ENCODE measurements at regions not wholly inside any gene's neighbourhood (a gene's known extent, or its start where the extent isn't known, plus 50 kb on each side); places are given as distances from the start of the nearest gene placed in this dataset.

- no peaks in the 10 kb centered on the region for H3K27me3 ChIP-seq
- no peak overlapping the region for H3K4me3 ChIP-seq
- no peaks in the 10 kb centered on the region for H3K9me3 ChIP-seq
- H3K27ac ChIP-seq, result no peak overlapping the region
- no peak for DNase-seq (ENCODE audit: low spot score)
- no peaks in the 10 kb centered on the region for H3K36me3 ChIP-seq
- TF ChIP-seq CTCF (IDR thresholded peaks at IDR 0.05), result no peak
- H3K4me1 ChIP-seq, result no peaks in the 10 kb centered on the region
These were observed 76.9 kb upstream of the CDH6 start for GRCh38 chr5:31116466-31117031.

GRCh38 chr5:31114817-31115216, 78.7 kb upstream of the CDH6 start:
- H3K27ac ChIP-seq, result no peak overlapping the region
- DNase-seq (ENCODE audit: low spot score), result no peak
- no peak for TF ChIP-seq CTCF (IDR thresholded peaks at IDR 0.05)

GRCh38 chr5:31113666-31114350, 79.7 kb upstream of the CDH6 start:
- H3K9me3 ChIP-seq, result no peaks in the 10 kb centered on the region
- no peaks in the 10 kb centered on the region for H3K36me3 ChIP-seq
- no peak overlapping the region for H3K27ac ChIP-seq
- no peak overlapping the region for H3K4me3 ChIP-seq
- no peaks in the 10 kb centered on the region for H3K4me1 ChIP-seq
- TF ChIP-seq CTCF (IDR thresholded peaks at IDR 0.05), result no peak
- no peaks in the 10 kb centered on the region for H3K27me3 ChIP-seq
- DNase-seq (ENCODE audit: low spot score), result no peak

More at GRCh38 chr5:31114817-31115216, 78.7 kb upstream of the CDH6 start:
- no peaks in the 10 kb centered on the region for H3K4me1 ChIP-seq
- H3K4me3 ChIP-seq, result no peak overlapping the region
- no peaks in the 10 kb centered on the region for H3K27me3 ChIP-seq
- H3K9me3 ChIP-seq, result no peaks in the 10 kb centered on the region
- no peaks in the 10 kb centered on the region for H3K36me3 ChIP-seq

- no peaks in the 10 kb centered on the region for H3K27me3 ChIP-seq
- TF ChIP-seq CTCF (IDR thresholded peaks at IDR 0.05), result no peak
- H3K36me3 ChIP-seq, result no peaks in the 10 kb centered on the region
- no peak overlapping the region for H3K27ac ChIP-seq
- H3K4me3 ChIP-seq, result no peak overlapping the region
- no peak for DNase-seq (ENCODE audit: low spot score)
- no peaks in the 10 kb centered on the region for H3K4me1 ChIP-seq
- H3K9me3 ChIP-seq, result no peaks in the 10 kb centered on the region
These were observed 80.4 kb upstream of the CDH6 start for GRCh38 chr5:31113101-31113500.

- Histone ChIP-seq H3K27me3 (no peaks in the 10 kb centered on the region), H3K9me3 (no peaks in the 10 kb centered on the region), H3K36me3 (no peaks in the 10 kb centered on the region), H3K27ac (no peak overlapping the region), H3K4me1 (no peaks in the 10 kb centered on the region), H3K4me3 (no peak overlapping the region)
- no peak for TF ChIP-seq CTCF (IDR thresholded peaks at IDR 0.05)
- no peak for DNase-seq (ENCODE audit: low spot score)
These were observed 86.4 kb upstream of the CDH6 start for GRCh38 chr5:31107091-31107518.

GRCh38 chr5:31106691-31107090, 86.8 kb upstream of the CDH6 start:
- H3K4me1 ChIP-seq, result no peaks in the 10 kb centered on the region
- no peak for DNase-seq (ENCODE audit: low spot score)
- no peaks in the 10 kb centered on the region for H3K27me3 ChIP-seq
- H3K9me3 ChIP-seq, result no peaks in the 10 kb centered on the region
- TF ChIP-seq CTCF (IDR thresholded peaks at IDR 0.05), result no peak
- H3K27ac ChIP-seq, result no peak overlapping the region
- no peaks in the 10 kb centered on the region for H3K36me3 ChIP-seq
- H3K4me3 ChIP-seq, result no peak overlapping the region
